Upper lobe of right lung (tissue), 1 donor: ENCODE measurements at regions not wholly inside any gene's neighbourhood (a gene's known extent, or its start where the extent isn't known, plus 50 kb on each side); places are given as distances from the start of the nearest gene placed in this dataset.

Experiments
- ATAC-seq: fragments of 200-7000 bp; cut with Tn5 transposase; one replicate; pipeline ENCODE4 v1.9.1; 2020; ENCODE audit warnings: mild to moderate bottlenecking, moderate library complexity
- DNase-seq: peaks from one replicate; pipeline ENCODE4 v3.0.0-alpha.2; 2020
- H3K27ac ChIP-seq: fragments of 200-600 bp; one replicate; pipeline ENCODE4 v1.8.0; 2022
- H3K27me3 ChIP-seq: fragments of 200-600 bp; one replicate; pipeline ENCODE4 v1.8.0; 2022; ENCODE audit warnings: mild to moderate bottlenecking
- H3K36me3 ChIP-seq: fragments of 200-600 bp; one replicate; pipeline ENCODE4 v1.8.0; 2022
- H3K4me1 ChIP-seq: fragments of 200-600 bp; one replicate; pipeline ENCODE4 v1.8.0; 2022
- H3K4me3 ChIP-seq: fragments of 200-600 bp; one replicate; pipeline ENCODE4 v1.8.0; 2022; ENCODE audit warnings: mild to moderate bottlenecking
- H3K9me3 ChIP-seq: fragments of 200-600 bp; one replicate; pipeline ENCODE4 v1.8.0; 2022
- CTCF ChIP-seq: fragments of 200-600 bp; IDR thresholded peaks from one replicate; pipeline ENCODE4 v1.8.0; 2022; ENCODE audit warnings: antibody characterized with exemption
- intact Hi-C: fragments of 100-400 bp; cut with DNase I; formaldehyde crosslinking; loops from one replicate; pipeline ENCODE4 v1.11.0; 2022
- donor health status: DM: no; HTN: yes; CAD: no; lungs with severe emphysema.

- Histone ChIP-seq H3K4me1 (no peaks in the 10 kb centered on the region), H3K4me3 (no peak overlapping the region), H3K9me3 (no peaks in the 10 kb centered on the region), H3K27ac (no peak overlapping the region), H3K27me3 (no peaks in the 10 kb centered on the region), H3K36me3 (no peaks in the 10 kb centered on the region)
- ATAC-seq (no peak), DNase-seq (no peak)
- intact Hi-C loops: no loop called here
- TF ChIP-seq CTCF: no peak
Observed at GRCh38 chr10:108791794-108792474, 1131.4 kb downstream of the XPNPEP1 start.

GRCh38 chr10:108791030-108791429, 1132.3 kb downstream of the XPNPEP1 start:
- Histone ChIP-seq H3K4me1 (no peaks in the 10 kb centered on the region), H3K4me3 (no peak overlapping the region), H3K27ac (no peak overlapping the region), H3K27me3 (no peaks in the 10 kb centered on the region), H3K9me3 (no peaks in the 10 kb centered on the region), H3K36me3 (no peaks in the 10 kb centered on the region)
- intact Hi-C loops: no loop called here
- ATAC-seq (no peak), DNase-seq (no peak)
- no peak for TF ChIP-seq CTCF

- ATAC-seq (no peak), DNase-seq (no peak)
- Histone ChIP-seq H3K4me3 (no peak overlapping the region), H3K27me3 (no peaks in the 10 kb centered on the region), H3K27ac (no peak overlapping the region), H3K9me3 (no peaks in the 10 kb centered on the region), H3K4me1 (no peaks in the 10 kb centered on the region), H3K36me3 (no peaks in the 10 kb centered on the region)
- intact Hi-C loops: no loop called here
- no peak for TF ChIP-seq CTCF
Observed at GRCh38 chr10:108789919-108790318, 1133.4 kb downstream of the XPNPEP1 start.

GRCh38 chr10:108789336-108789735, 1134.0 kb downstream of the XPNPEP1 start:
- H3K27ac ChIP-seq: no peak overlapping the region
- intact Hi-C loops: no loop called here
- TF ChIP-seq CTCF: no peak
- no peaks in the 10 kb centered on the region for H3K36me3 ChIP-seq
- ATAC-seq (no peak), DNase-seq (no peak)
- H3K4me1 ChIP-seq: no peaks in the 10 kb centered on the region
- H3K4me3 ChIP-seq: no peak overlapping the region
- no peaks in the 10 kb centered on the region for H3K27me3 ChIP-seq
- H3K9me3 ChIP-seq: no peaks in the 10 kb centered on the region

- H3K27me3 ChIP-seq: no peaks in the 10 kb centered on the region
- DNase-seq (no peak), ATAC-seq (no peak)
- H3K36me3 ChIP-seq: no peaks in the 10 kb centered on the region
- TF ChIP-seq CTCF: no peak
- intact Hi-C loops: no loop called here
- no peaks in the 10 kb centered on the region for H3K4me1 ChIP-seq
- H3K4me3 ChIP-seq: no peak overlapping the region
- H3K27ac ChIP-seq: no peak overlapping the region
- no peaks in the 10 kb centered on the region for H3K9me3 ChIP-seq
Observed at GRCh38 chr10:108788891-108789290, 1134.4 kb downstream of the XPNPEP1 start.

- H3K4me3 ChIP-seq: no peak overlapping the region
- H3K27me3 ChIP-seq: no peaks in the 10 kb centered on the region
- H3K27ac ChIP-seq: no peak overlapping the region
- ATAC-seq (no peak), DNase-seq (no peak)
- TF ChIP-seq CTCF: no peak
- H3K36me3 ChIP-seq: no peaks in the 10 kb centered on the region
- H3K9me3 ChIP-seq: no peaks in the 10 kb centered on the region
- intact Hi-C loops: no loop called here
- no peaks in the 10 kb centered on the region for H3K4me1 ChIP-seq
Observed at GRCh38 chr10:108787932-108788331, 1135.4 kb downstream of the XPNPEP1 start.
